ENCODE measurements at regions not wholly inside any gene's neighbourhood (a gene's known extent, or its start where the extent isn't known, plus 50 kb on each side); places are given as distances from the start of the nearest gene placed in this dataset.
"Not testable (repeated sequence)": the region's sequence is repeated elsewhere in the genome, so short reads cannot be mapped to it uniquely, and the experiment has no call there.

- DNase-seq (ENCODE audit: low spot score); intact Hi-C loops (cut with DNase I): not testable (repeated sequence)
Observed at GRCh38 chr9:91512235-91512634, 88.6 kb upstream of the NFIL3 start.

- DNase-seq (ENCODE audit: low spot score) = no peak
- intact Hi-C loops (cut with DNase I) = no loop called here
Observed at GRCh38 chr9:91503673-91504081, 80.0 kb upstream of the NFIL3 start.

GRCh38 chr9:91502913-91503672, 79.5 kb upstream of the NFIL3 start:
- intact Hi-C loops (cut with DNase I) = no loop called here
- no peak for DNase-seq (ENCODE audit: low spot score)

DNA sequence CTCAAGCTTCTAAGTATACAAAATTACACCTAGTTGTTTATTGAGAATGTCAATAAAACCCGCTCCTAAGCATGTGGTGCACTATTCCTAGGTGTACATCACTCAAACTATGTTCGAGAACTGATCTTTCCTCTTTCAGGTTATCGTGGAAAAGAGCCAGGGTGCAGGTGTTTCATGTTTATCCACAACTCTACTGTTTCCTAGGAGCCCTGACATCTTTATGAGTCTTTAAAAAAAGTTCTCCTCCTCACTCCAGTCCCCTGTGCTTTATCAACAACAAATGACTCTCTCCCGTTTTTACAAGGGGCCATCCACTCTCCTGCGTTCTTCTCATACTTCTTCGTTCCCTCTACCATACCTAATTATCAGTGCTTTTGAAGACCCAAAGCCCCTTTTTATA, 78.8 kb upstream of the NFIL3 start:
- intact Hi-C loops (cut with DNase I) = no loop called here
- DNase-seq (ENCODE audit: low spot score) = no peak

- no peak for DNase-seq (ENCODE audit: low spot score)
- intact Hi-C loops (cut with DNase I) = no loop called here
Observed at GRCh38 chr9:91500509-91501014, 76.9 kb upstream of the NFIL3 start.

- no peak for DNase-seq (ENCODE audit: low spot score)
- intact Hi-C loops (cut with DNase I) = loop anchor here (5.0 kb wide), 1 partner anchor 186 kb away; no protein-coding TSS in a partner anchor
Observed at GRCh38 chr9:91496351-91496750, 72.7 kb upstream of the NFIL3 start.

DNA sequence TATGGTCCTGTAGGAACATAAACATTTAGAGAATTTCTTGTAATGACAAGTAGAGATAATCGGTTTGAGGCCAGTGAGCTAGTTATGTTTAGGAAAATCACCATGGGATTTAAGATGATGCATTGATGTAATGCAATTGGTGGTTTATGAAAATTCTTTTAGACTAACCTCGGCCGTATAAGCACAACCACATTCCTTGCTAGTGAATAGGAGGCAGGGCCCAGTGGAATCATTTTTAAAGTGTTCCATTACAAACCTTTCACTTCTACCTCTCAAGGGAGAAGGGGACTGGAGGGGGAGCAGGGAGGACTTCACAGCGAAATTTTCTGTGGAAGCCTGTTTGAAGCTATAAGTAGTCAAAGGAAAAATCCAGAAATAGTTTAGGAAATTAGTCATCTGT, 71.8 kb upstream of the NFIL3 start:
- intact Hi-C loops (cut with DNase I) = loop anchor here (5.0 kb wide), 1 partner anchor 187 kb away; no protein-coding TSS in a partner anchor
- no peak for DNase-seq (ENCODE audit: low spot score)

DNA sequence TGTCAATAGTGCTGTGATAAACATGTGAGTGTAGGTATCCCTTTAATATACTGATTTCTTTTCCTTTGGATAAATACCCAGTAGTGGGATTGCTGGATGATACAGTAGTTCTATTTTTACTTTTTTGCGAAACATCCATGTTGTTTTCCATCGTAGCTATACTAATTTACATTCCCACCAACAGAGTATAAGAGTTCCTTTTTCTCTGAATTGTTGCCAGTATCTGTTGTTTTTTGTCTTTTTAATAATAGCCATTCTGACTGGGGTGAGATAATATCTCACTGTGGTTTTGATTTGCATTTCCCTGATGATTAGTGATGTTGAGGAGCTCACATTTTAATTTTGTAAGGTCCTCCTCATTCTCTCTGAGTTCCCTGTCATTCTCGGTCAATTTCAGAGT, 71.1 kb upstream of the NFIL3 start:
- no peak for DNase-seq (ENCODE audit: low spot score)
- intact Hi-C loops (cut with DNase I) = loop anchor here (5.0 kb wide), 1 partner anchor 188 kb away; no protein-coding TSS in a partner anchor

DNA sequence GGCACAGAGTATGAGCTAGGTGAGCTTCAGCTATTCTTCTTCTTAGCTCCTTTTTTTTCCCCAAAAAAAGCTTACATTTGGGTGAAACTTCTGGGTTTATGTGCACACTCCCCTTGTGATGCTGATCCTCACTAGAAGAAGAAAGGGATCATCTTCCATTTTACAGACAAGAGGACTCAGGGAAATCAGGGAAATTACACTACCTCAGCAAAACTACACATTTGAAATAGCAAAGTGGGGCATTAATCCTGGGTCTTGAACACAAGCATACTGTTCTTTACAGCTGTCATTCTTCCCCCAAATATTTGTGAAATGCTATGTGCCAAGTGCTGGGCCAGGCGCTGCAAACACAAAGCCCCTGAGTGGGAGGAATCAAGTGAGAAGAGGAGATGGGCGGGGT, 68.6 kb upstream of the NFIL3 start:
- intact Hi-C loops (cut with DNase I) = no loop called here

DNA sequence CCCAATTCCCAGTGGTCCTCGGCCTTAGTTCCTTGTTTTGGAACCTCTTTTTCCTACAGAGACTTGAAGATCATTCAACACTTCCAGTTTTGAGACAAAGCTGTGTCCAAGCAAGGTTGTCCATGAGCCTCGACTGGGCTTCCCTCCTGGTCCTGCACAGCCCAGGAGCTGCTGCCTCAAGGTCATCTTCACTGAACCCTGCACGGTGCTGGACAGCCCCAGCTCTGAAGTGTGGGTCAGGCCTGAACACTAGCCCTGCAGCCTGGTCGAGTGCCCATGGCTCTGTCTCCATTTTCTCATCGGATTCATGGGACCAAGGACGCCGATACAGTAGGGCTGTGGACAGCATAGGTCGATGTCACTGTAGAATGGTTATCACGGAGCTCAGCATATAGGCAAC, 68.0 kb upstream of the NFIL3 start:
- intact Hi-C loops (cut with DNase I) = no loop called here
- DNase-seq (ENCODE audit: low spot score) = no peak

More for the DNA sequence above, 68.6 kb upstream of the NFIL3 start:
- DNase-seq (ENCODE audit: low spot score) = no peak

DNA sequence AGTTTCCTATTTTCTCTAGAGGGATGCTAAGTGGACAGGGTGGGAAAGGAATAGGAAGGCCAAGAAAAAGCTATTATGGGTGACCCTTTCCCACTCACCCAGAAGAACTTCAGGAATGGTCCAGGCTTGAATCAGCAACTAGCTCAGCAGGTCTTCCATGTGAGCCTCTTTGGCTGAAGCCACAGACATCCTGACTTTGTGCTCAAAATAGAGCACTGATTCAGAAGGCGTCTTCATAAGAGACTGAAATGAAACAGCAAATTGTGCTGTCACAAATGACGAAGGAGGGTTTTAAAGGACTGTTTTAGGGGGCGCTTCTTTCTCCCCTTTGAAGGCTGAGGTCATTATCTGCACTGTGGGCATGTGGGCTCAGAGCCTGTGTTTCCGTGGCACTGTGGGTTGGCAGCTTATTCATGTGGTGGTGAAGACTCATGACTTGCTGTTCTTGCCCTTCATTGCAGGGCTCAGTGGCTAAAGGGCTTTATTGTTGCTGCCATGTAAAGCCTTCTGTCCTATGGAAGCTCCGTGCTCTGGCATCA, 65.8 kb upstream of the NFIL3 start:
- DNase-seq (ENCODE audit: low spot score) = no peak
- intact Hi-C loops (cut with DNase I) = loop anchor here (2.0 to 5.0 kb wide), 2 partner anchors 83 to 389 kb away; no protein-coding TSS in a partner anchor

DNA sequence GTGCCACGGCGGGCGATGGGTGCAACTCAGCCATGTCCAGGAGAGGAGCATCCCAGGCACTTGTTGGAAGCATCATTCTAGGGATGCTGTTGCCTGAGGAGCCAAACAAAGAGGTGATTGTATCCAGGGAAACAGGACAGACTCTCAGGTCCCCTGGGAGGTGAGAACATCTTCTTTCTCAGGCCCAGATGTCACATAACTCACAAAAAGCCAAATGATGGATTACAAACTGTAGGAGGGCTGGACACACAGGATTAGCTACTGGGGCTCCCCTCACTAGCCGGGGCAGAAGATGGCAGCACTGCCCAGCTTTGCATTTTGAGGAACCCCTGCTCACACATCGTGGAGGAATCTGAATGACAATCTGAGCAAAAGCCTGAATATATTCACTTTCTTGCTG, 64.7 kb upstream of the NFIL3 start:
- intact Hi-C loops (cut with DNase I) = loop anchor here (2.0 to 5.0 kb wide), 2 partner anchors 84 to 388 kb away; no protein-coding TSS in a partner anchor
- DNase-seq (ENCODE audit: low spot score) = no peak

DNA sequence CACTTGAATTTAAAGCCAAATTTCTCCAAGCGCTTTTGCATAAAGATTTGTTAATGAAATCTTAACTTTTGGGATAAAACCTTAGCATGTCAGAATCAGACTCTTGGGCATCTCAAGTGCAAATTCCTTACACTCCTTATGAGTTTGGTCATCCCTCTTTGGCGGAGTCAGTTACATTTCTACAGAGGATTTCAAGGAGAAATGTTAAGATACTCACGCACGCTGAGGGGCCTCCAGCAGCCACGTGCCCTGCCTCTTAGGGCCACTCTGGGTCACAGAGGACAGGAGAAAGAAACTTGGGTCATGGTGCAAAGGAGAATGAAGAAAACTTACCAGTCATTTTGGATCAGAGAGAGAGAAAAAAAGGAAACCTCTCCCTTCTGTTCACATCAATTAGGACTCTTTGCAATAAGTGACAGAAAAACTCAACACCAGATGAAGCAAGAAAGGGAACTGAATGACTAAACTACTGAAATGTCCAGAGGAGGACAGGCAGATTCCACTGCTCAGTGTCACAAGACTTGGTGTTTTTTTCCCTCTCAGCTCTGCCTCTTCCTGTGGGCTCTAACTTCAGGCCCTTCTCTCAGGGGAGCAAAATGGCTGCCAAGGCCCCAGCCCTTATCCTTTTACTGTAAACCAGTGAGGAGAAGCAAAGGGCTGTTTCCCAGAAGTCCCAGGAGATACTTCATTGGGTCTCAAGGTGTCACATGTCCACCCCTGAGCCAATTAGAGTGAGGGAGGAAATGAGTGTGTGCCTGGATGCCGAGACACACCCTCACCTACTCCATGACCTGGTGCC, 63.3 kb upstream of the NFIL3 start:
- intact Hi-C loops (cut with DNase I) = loop anchor here (5.0 kb wide), 1 partner anchor 85 kb away; no protein-coding TSS in a partner anchor
- no peak for DNase-seq (ENCODE audit: low spot score)

GRCh38 chr9:91485006-91485405, 61.4 kb upstream of the NFIL3 start:
- intact Hi-C loops (cut with DNase I) = loop anchor here (5.0 kb wide), 1 partner anchor 87 kb away; no protein-coding TSS in a partner anchor
- DNase-seq (ENCODE audit: low spot score) = no peak

GRCh38 chr9:91483835-91484234, 60.2 kb upstream of the NFIL3 start:
- DNase-seq (ENCODE audit: low spot score) = no peak
- intact Hi-C loops (cut with DNase I) = loop anchor here (5.0 kb wide), 1 partner anchor 62 kb away; the partner anchor contains the start of gene NFIL3

DNA sequence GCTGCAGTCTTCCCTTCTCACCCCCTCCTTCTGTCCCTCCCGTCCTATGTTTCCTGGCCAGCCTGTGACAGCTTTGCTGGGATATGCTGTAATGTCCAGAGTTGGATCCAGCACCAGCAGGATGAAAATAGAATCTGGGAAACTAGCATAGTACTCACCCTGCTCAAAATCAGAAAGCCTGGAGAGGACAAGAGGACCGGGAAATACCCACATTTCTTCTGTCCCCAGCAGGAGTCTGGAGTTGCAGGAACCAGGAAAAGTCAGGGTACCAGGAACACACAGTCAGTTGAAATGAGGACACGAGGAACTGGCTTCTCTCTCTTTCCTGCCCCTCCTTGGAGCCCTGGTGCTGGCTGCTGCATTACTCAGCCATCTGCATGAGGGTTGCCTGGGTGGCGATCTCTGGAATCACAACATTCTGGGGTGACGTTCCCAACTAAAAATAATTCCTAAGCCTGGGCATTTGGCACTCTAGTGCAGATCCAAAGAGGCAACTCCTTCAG, 59.6 kb upstream of the NFIL3 start:
- intact Hi-C loops (cut with DNase I) = loop anchor here (5.0 kb wide), 1 partner anchor 61 kb away; the partner anchor contains the start of gene NFIL3
- no peak for DNase-seq (ENCODE audit: low spot score)

GRCh38 chr9:91481972-91482371, 58.3 kb upstream of the NFIL3 start:
- intact Hi-C loops (cut with DNase I) = loop anchor here (5.0 kb wide), 1 partner anchor 60 kb away; the partner anchor contains the start of gene NFIL3
- DNase-seq (ENCODE audit: low spot score) = no peak

DNA sequence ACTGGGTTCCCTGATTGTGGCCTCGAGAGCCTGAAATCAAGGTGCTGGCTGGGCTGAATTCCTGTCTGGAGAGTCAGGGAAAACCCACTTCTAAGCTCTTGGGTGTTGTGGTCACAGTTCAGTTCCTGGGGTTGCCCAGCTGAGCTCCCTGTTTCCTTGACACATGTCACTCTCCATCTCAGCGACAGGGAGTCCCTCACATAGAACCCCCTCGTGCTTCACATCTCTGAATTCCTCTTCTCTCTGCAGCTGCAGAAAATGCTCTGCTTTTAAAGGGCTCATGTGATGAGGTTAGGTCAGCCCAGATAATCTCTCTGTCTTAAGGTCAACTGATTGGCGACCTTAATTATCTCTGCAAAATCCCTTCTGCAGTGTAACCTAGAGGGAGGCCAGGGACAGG, 53.5 kb upstream of the NFIL3 start:
- intact Hi-C loops (cut with DNase I) = no loop called here
- DNase-seq (ENCODE audit: low spot score) = no peak

DNA sequence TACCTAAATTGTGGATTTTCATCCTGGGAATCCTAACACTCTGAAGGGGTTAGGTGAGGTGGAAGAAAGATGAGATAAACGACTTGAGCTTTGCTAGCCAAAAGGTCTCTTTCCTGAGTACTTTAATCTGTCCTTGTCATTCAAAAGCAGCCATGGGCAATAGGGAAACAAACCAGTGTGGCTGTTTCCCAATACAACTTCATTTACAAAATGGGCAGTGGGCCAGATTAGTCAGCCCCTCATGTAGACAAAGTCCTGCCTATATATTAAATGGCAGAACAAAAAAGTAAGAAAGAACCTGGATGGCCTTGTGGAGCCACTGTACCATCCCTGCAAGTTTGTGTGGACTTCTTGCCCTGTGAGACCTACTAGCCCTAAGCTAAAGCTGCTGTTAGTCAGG, 51.0 kb upstream of the NFIL3 start:
- no peak for DNase-seq (ENCODE audit: low spot score)
- intact Hi-C loops (cut with DNase I) = no loop called here

Data from cardiac septum (tissue), 1 donor.